Karpas-422 (cell line): ENCODE measurements at regions not wholly inside any gene's neighbourhood (a gene's known extent, or its start where the extent isn't known, plus 50 kb on each side); places are given as distances from the start of the nearest gene placed in this dataset.

Experiments
- DNase-seq: peaks from one replicate; pipeline ENCODE4 v3.0.0-alpha.2; 2015
- H2AFZ ChIP-seq: fragments of 200-600 bp; sonication (generic); 2 replicates; pipeline ENCODE4 v1.6.1; 2014; ENCODE audit warnings: antibody characterized with exemption, low read length, mixed read lengths
- H3K27ac ChIP-seq: fragments of 200-600 bp; sonication (generic); 2 replicates; pipeline ENCODE4 v1.5.1; 2014; ENCODE audit warnings: mild to moderate bottlenecking, low read length, moderate library complexity
- H3K27me3 ChIP-seq: fragments of 200-600 bp; sonication (generic); 2 replicates; pipeline ENCODE4 v1.6.1; 2014; ENCODE audit warnings: low read length, mixed read lengths
- H3K36me3 ChIP-seq: fragments of 200-600 bp; sonication (generic); 2 replicates; pipeline ENCODE4 v1.6.1; 2014; ENCODE audit warnings: low read length, mixed read lengths; ENCODE audit not compliant: insufficient read depth
- H3K4me1 ChIP-seq: fragments of 200-600 bp; sonication (generic); 2 replicates; pipeline ENCODE4 v1.6.1; 2014; ENCODE audit warnings: mild to moderate bottlenecking, low read length, mixed read lengths
- H3K4me2 ChIP-seq: fragments of 200-600 bp; sonication (generic); 2 replicates; pipeline ENCODE4 v1.6.1; 2014; ENCODE audit warnings: low read length, low read depth, mild to moderate bottlenecking; ENCODE audit not compliant: poor library complexity, severe bottlenecking
- H3K4me3 ChIP-seq: fragments of 200-600 bp; sonication (generic); 2 replicates; pipeline ENCODE4 v1.5.1; 2014; ENCODE audit warnings: mild to moderate bottlenecking, antibody characterized with exemption, low read length, mixed read lengths
- H3K79me2 ChIP-seq: fragments of 200-600 bp; sonication (generic); 2 replicates; pipeline ENCODE4 v1.6.1; 2014; ENCODE audit warnings: mild to moderate bottlenecking, low read length, mixed read lengths
- H3K9ac ChIP-seq: fragments of 200-600 bp; sonication (generic); 2 replicates; pipeline ENCODE4 v1.6.0; 2014; ENCODE audit warnings: low read length
- H3K9me2 ChIP-seq: fragments of 200-600 bp; sonication (generic), shearing (Covaris generic); replicated peaks from 2 replicates; pipeline ENCODE4 v1.6.0; 2014; ENCODE audit warnings: mild to moderate bottlenecking, low read length, moderate library complexity; ENCODE audit not compliant: insufficient read depth
- H3K9me3 ChIP-seq: fragments of 300-700, 200-600 bp; sonication (generic); 2 replicates; pipeline ENCODE4 v1.6.1; 2014; ENCODE audit warnings: low read length, mixed read lengths
- H4K20me1 ChIP-seq: fragments of 200-600 bp; sonication (generic); 2 replicates; pipeline ENCODE4 v1.6.1; 2014; ENCODE audit warnings: mild to moderate bottlenecking, antibody characterized with exemption, low read length, low read depth; ENCODE audit not compliant: insufficient read depth

- Histone ChIP-seq H4K20me1 (no peaks in the 10 kb centered on the region), H3K9me2 (no peaks in the 10 kb centered on the region), H3K9me3 (no peaks in the 10 kb centered on the region), H2AFZ (no peak overlapping the region), H3K4me3 (no peak overlapping the region), H3K36me3 (no peaks in the 10 kb centered on the region), H3K27me3 (no peaks in the 10 kb centered on the region), H3K27ac (no peak overlapping the region), H3K9ac (no peak overlapping the region), H3K79me2 (no peaks in the 10 kb centered on the region), H3K4me2 (no peak overlapping the region), H3K4me1 (no peaks in the 10 kb centered on the region)
- DNase-seq = no peak
Observed at GRCh38 chr18:51437280-51438271, 240.1 kb upstream of the MEX3C start.

GRCh38 chr18:51438797-51439350, 241.4 kb upstream of the MEX3C start:
- no peaks in the 10 kb centered on the region for H3K9me2 ChIP-seq
- H3K27me3 ChIP-seq = no peaks in the 10 kb centered on the region
- H3K79me2 ChIP-seq = no peaks in the 10 kb centered on the region
- H3K27ac ChIP-seq = no peak overlapping the region
- no peak overlapping the region for H2AFZ ChIP-seq
- no peak for DNase-seq
- H4K20me1 ChIP-seq = no peaks in the 10 kb centered on the region
- no peak overlapping the region for H3K4me2 ChIP-seq
- no peaks in the 10 kb centered on the region for H3K9me3 ChIP-seq
- H3K4me1 ChIP-seq = no peaks in the 10 kb centered on the region
- no peak overlapping the region for H3K4me3 ChIP-seq
- H3K36me3 ChIP-seq = no peaks in the 10 kb centered on the region
- H3K9ac ChIP-seq = no peak overlapping the region

- no peak overlapping the region for H3K27ac ChIP-seq
- H3K9ac ChIP-seq = no peak overlapping the region
- H3K9me2 ChIP-seq = no peaks in the 10 kb centered on the region
Observed at GRCh38 chr18:51442012-51442411, 244.5 kb upstream of the MEX3C start.

GRCh38 chr18:51446571-51447210, 249.2 kb upstream of the MEX3C start:
- Histone ChIP-seq H3K27ac (no peak overlapping the region), H3K9ac (no peak overlapping the region), H3K36me3 (no peaks in the 10 kb centered on the region), H3K4me1 (no peaks in the 10 kb centered on the region), H2AFZ (no peak overlapping the region), H3K9me3 (no peaks in the 10 kb centered on the region), H3K4me2 (no peak overlapping the region), H3K4me3 (no peak overlapping the region), H4K20me1 (no peaks in the 10 kb centered on the region), H3K27me3 (no peaks in the 10 kb centered on the region), H3K9me2 (no peaks in the 10 kb centered on the region), H3K79me2 (no peaks in the 10 kb centered on the region)
- DNase-seq = no peak

More at GRCh38 chr18:51442012-51442411, 244.5 kb upstream of the MEX3C start:
- no peak overlapping the region for H3K4me2 ChIP-seq
- H3K9me3 ChIP-seq = no peaks in the 10 kb centered on the region
- H2AFZ ChIP-seq = no peak overlapping the region
- H3K4me1 ChIP-seq = no peaks in the 10 kb centered on the region
- no peaks in the 10 kb centered on the region for H3K27me3 ChIP-seq
- no peaks in the 10 kb centered on the region for H3K36me3 ChIP-seq
- no peaks in the 10 kb centered on the region for H3K79me2 ChIP-seq
- no peak for DNase-seq
- no peak overlapping the region for H3K4me3 ChIP-seq
- no peaks in the 10 kb centered on the region for H4K20me1 ChIP-seq

- Histone ChIP-seq H3K9me2 (no peaks in the 10 kb centered on the region), H2AFZ (no peak overlapping the region), H3K36me3 (no peaks in the 10 kb centered on the region), H3K9me3 (no peaks in the 10 kb centered on the region), H3K4me3 (no peak overlapping the region), H3K9ac (no peak overlapping the region), H3K27me3 (no peaks in the 10 kb centered on the region), H3K4me1 (no peaks in the 10 kb centered on the region), H3K27ac (no peak overlapping the region), H3K4me2 (no peak overlapping the region), H3K79me2 (no peaks in the 10 kb centered on the region), H4K20me1 (no peaks in the 10 kb centered on the region)
- DNase-seq = no peak
Observed at GRCh38 chr18:51447351-51448342, 250.2 kb upstream of the MEX3C start.

- Histone ChIP-seq H3K36me3 (no peaks in the 10 kb centered on the region), H3K9me2 (no peaks in the 10 kb centered on the region), H3K27ac (no peak overlapping the region), H3K4me2 (no peak overlapping the region), H3K9ac (no peak overlapping the region), H3K27me3 (no peaks in the 10 kb centered on the region), H3K4me1 (no peaks in the 10 kb centered on the region), H2AFZ (no peak overlapping the region), H3K79me2 (no peaks in the 10 kb centered on the region), H4K20me1 (no peaks in the 10 kb centered on the region), H3K4me3 (no peak overlapping the region), H3K9me3 (no peaks in the 10 kb centered on the region)
- DNase-seq = no peak
Observed at GRCh38 chr18:51448949-51449348, 251.5 kb upstream of the MEX3C start.

- no peak overlapping the region for H3K4me3 ChIP-seq
- H3K9ac ChIP-seq = no peak overlapping the region
- no peaks in the 10 kb centered on the region for H3K79me2 ChIP-seq
Observed at GRCh38 chr18:51453594-51453993, 256.1 kb upstream of the MEX3C start.

More at GRCh38 chr18:51453594-51453993, 256.1 kb upstream of the MEX3C start:
- Histone ChIP-seq H2AFZ (no peak overlapping the region), H3K9me2 (no peaks in the 10 kb centered on the region), H3K36me3 (no peaks in the 10 kb centered on the region), H3K9me3 (no peaks in the 10 kb centered on the region), H3K4me1 (no peaks in the 10 kb centered on the region), H3K27ac (no peak overlapping the region), H3K4me2 (no peak overlapping the region), H4K20me1 (no peaks in the 10 kb centered on the region), H3K27me3 (no peaks in the 10 kb centered on the region)
- no peak for DNase-seq
